ENCODE measurements at regions not wholly inside any gene's neighbourhood (a gene's known extent, or its start where the extent isn't known, plus 50 kb on each side); places are given as distances from the start of the nearest gene placed in this dataset.

DNA sequence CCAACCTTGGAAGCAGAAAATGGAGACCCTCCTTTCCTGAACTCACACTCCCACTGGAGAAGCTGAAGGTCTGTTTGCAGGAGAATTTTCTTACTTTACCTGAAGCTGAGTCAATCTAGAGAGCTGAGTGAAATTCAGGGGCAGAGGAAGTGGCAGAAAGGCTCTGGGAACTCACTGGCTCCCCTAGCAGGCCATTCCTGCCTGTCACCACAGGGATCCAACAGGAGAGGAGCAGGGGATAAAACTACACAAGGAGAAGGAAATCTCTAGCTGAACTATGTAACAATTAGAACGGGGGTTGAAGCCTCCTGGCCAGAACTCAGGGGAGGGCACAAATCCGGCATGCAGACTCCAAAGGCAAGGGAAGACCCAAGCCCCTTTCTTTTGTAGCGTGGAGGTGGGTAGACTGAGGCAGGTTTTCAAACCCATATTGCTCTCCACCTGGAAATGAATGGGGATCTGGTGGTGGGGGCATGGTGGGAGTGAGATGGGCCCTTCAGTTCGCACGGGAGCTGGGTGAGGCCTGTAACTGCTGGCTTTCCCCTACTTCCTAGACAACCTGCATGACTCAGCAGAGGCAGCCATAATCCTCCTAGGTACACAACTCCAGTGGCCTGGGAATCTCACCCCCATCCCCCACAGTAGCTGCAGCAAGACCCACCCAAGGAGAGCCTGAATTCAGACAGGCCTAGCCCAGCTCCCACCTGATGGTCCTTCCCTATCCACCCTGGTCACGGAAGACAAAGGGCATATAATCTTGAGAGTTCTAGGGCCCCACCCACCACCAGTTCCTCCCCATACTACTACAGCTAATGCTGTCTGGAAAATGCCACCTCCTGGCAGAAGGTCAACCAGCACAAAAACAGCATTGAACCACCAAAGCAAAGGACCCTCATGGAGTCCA lies 158.1 kb downstream of the LTN1 start:
- TF ChIP-seq, protein P1, sequence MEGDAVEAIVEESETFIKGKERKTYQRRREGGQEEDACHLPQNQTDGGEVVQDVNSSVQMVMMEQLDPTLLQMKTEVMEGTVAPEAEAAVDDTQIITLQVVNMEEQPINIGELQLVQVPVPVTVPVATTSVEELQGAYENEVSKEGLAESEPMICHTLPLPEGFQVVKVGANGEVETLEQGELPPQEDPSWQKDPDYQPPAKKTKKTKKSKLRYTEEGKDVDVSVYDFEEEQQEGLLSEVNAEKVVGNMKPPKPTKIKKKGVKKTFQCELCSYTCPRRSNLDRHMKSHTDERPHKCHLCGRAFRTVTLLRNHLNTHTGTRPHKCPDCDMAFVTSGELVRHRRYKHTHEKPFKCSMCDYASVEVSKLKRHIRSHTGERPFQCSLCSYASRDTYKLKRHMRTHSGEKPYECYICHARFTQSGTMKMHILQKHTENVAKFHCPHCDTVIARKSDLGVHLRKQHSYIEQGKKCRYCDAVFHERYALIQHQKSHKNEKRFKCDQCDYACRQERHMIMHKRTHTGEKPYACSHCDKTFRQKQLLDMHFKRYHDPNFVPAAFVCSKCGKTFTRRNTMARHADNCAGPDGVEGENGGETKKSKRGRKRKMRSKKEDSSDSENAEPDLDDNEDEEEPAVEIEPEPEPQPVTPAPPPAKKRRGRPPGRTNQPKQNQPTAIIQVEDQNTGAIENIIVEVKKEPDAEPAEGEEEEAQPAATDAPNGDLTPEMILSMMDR (IDR thresholded peaks at IDR 0.05): no peak
- TF ChIP-seq POLR2A (IDR thresholded peaks at IDR 0.05): no peak
